ENCODE measurements at regions not wholly inside any gene's neighbourhood (a gene's known extent, or its start where the extent isn't known, plus 50 kb on each side); places are given as distances from the start of the nearest gene placed in this dataset.

GRCh38 chr19:30276883-30277280 is 95.3 kb upstream of the ZNF536 start:
- no peaks in the 10 kb centered on the region for H3K27me3 ChIP-seq (ENCODE audit: insufficient read depth, low read length)
- no peak for TF ChIP-seq CTCF (IDR thresholded peaks at IDR 0.05; ENCODE audit: low read length)
- TF ChIP-seq EZH2 (IDR thresholded peaks at IDR 0.05; ENCODE audit: borderline replicate concordance, low read length): no peak
- H3K36me3 ChIP-seq (ENCODE audit: insufficient read depth, low read length): no peaks in the 10 kb centered on the region

GRCh38 chr19:30277941-30278881 is 94.0 kb upstream of the ZNF536 start:
- no peaks in the 10 kb centered on the region for H3K79me2 ChIP-seq (ENCODE audit: insufficient read depth, low read length)
- H3K4me1 ChIP-seq (ENCODE audit: insufficient read depth, low read length, severe bottlenecking): no peaks in the 10 kb centered on the region
- H2AFZ ChIP-seq (ENCODE audit: low read length): no peak overlapping the region
- no peak overlapping the region for H3K27ac ChIP-seq (ENCODE audit: low read depth, low read length, poor library complexity, severe bottlenecking)
- no peaks in the 10 kb centered on the region for H3F3A ChIP-seq (ENCODE audit: insufficient read depth, low read length)
- H3K9ac ChIP-seq (ENCODE audit: low read length): no peak overlapping the region
- no peaks in the 10 kb centered on the region for H4K20me1 ChIP-seq (ENCODE audit: insufficient read depth, low read length)
- no peak overlapping the region for H3K4me3 ChIP-seq (ENCODE audit: low read depth, low read length, poor library complexity, severe bottlenecking)
- no peaks in the 10 kb centered on the region for H3K9me2 ChIP-seq (ENCODE audit: low read depth, low read length)
- no peaks in the 10 kb centered on the region for H3K27me3 ChIP-seq (ENCODE audit: insufficient read depth, low read length)
- TF ChIP-seq EZH2 (IDR thresholded peaks at IDR 0.05; ENCODE audit: borderline replicate concordance, low read length): no peak
- TF ChIP-seq CTCF (IDR thresholded peaks at IDR 0.05; ENCODE audit: low read length): no peak
- H3K9me3 ChIP-seq (ENCODE audit: low read length): no peaks in the 10 kb centered on the region
- no peaks in the 10 kb centered on the region for H3K36me3 ChIP-seq (ENCODE audit: insufficient read depth, low read length)
- no peak overlapping the region for H3K4me2 ChIP-seq (ENCODE audit: low read length)

More at GRCh38 chr19:30276883-30277280, 95.3 kb upstream of the ZNF536 start:
- Histone ChIP-seq H3K9me3 (ENCODE audit: low read length) (no peaks in the 10 kb centered on the region), H3K9ac (ENCODE audit: low read length) (no peak overlapping the region), H3K79me2 (ENCODE audit: insufficient read depth, low read length) (no peaks in the 10 kb centered on the region), H3K4me3 (ENCODE audit: low read depth, low read length, poor library complexity, severe bottlenecking) (no peak overlapping the region), H3K9me2 (ENCODE audit: low read depth, low read length) (no peaks in the 10 kb centered on the region), H4K20me1 (ENCODE audit: insufficient read depth, low read length) (no peaks in the 10 kb centered on the region), H3K4me1 (ENCODE audit: insufficient read depth, low read length, severe bottlenecking) (no peaks in the 10 kb centered on the region), H3K27ac (ENCODE audit: low read depth, low read length, poor library complexity, severe bottlenecking) (no peak overlapping the region), H3K4me2 (ENCODE audit: low read length) (no peak overlapping the region), H2AFZ (ENCODE audit: low read length) (no peak overlapping the region), H3F3A (ENCODE audit: insufficient read depth, low read length) (no peaks in the 10 kb centered on the region)

- H3K9ac ChIP-seq (ENCODE audit: low read length): no peak overlapping the region
- no peak overlapping the region for H3K4me3 ChIP-seq (ENCODE audit: low read depth, low read length, poor library complexity, severe bottlenecking)
- no peak for TF ChIP-seq CTCF (IDR thresholded peaks at IDR 0.05; ENCODE audit: low read length)
- TF ChIP-seq EZH2 (IDR thresholded peaks at IDR 0.05; ENCODE audit: borderline replicate concordance, low read length): no peak
- no peaks in the 10 kb centered on the region for H4K20me1 ChIP-seq (ENCODE audit: insufficient read depth, low read length)
- no peaks in the 10 kb centered on the region for H3K27me3 ChIP-seq (ENCODE audit: insufficient read depth, low read length)
- H2AFZ ChIP-seq (ENCODE audit: low read length): no peak overlapping the region
- H3K4me2 ChIP-seq (ENCODE audit: low read length): no peak overlapping the region
- H3K79me2 ChIP-seq (ENCODE audit: insufficient read depth, low read length): no peaks in the 10 kb centered on the region
- H3K9me3 ChIP-seq (ENCODE audit: low read length): no peaks in the 10 kb centered on the region
- no peaks in the 10 kb centered on the region for H3F3A ChIP-seq (ENCODE audit: insufficient read depth, low read length)
- H3K9me2 ChIP-seq (ENCODE audit: low read depth, low read length): no peaks in the 10 kb centered on the region
- no peaks in the 10 kb centered on the region for H3K4me1 ChIP-seq (ENCODE audit: insufficient read depth, low read length, severe bottlenecking)
- H3K27ac ChIP-seq (ENCODE audit: low read depth, low read length, poor library complexity, severe bottlenecking): no peak overlapping the region
- H3K36me3 ChIP-seq (ENCODE audit: insufficient read depth, low read length): no peaks in the 10 kb centered on the region
Observed at GRCh38 chr19:30278882-30279254, 93.3 kb upstream of the ZNF536 start.
